HUES6 (cell line): ENCODE measurements at regions not wholly inside any gene's neighbourhood (a gene's known extent, or its start where the extent isn't known, plus 50 kb on each side); places are given as distances from the start of the nearest gene placed in this dataset.
"Not testable (repeated sequence)": the region's sequence is repeated elsewhere in the genome, so short reads cannot be mapped to it uniquely, and the experiment has no call there.

Experiments used
- H3K27ac ChIP-seq: 2 replicates; pipeline ENCODE4 v1.7.0; 2013; ENCODE audit warnings: low read depth, mild to moderate bottlenecking, low read length, inconsistent platforms
- H3K27me3 ChIP-seq: 2 replicates; pipeline ENCODE4 v1.6.1; 2013; ENCODE audit warnings: low read length; ENCODE audit not compliant: control insufficient read depth, insufficient read depth
- H3K36me3 ChIP-seq: 2 replicates; pipeline ENCODE4 v1.6.1; 2013; ENCODE audit warnings: low read length; ENCODE audit not compliant: control insufficient read depth, insufficient read depth
- H3K4me1 ChIP-seq: 2 replicates; pipeline ENCODE4 v1.6.1; 2013; ENCODE audit warnings: low read length; ENCODE audit not compliant: control insufficient read depth, insufficient read depth
- H3K4me3 ChIP-seq: 2 replicates; pipeline ENCODE4 v1.5.1; 2013; ENCODE audit warnings: low read depth, low read length
- H3K9ac ChIP-seq: one replicate; pipeline ENCODE4 v1.6.1; 2013; ENCODE audit warnings: mild to moderate bottlenecking, low read length
- H3K9me3 ChIP-seq: 2 replicates; pipeline ENCODE4 v1.6.1; 2013; ENCODE audit warnings: low read depth, low read length; ENCODE audit not compliant: control insufficient read depth, insufficient read depth

GRCh38 chr1:213531369-213532310 is 456.1 kb upstream of the PROX1 start:
- H3K9ac ChIP-seq: no peak overlapping the region
- H3K9me3 ChIP-seq: no peaks in the 10 kb centered on the region
- no peaks in the 10 kb centered on the region for H3K36me3 ChIP-seq
- H3K27me3 ChIP-seq: no peaks in the 10 kb centered on the region
- no peak overlapping the region for H3K4me3 ChIP-seq
- H3K27ac ChIP-seq: no peak overlapping the region
- 0 out of 2 replicates have a peak, but pooled peaks cover 4% of the 10 kb centered on the region for H3K4me1 ChIP-seq

GRCh38 chr1:213533125-213533524 is 454.6 kb upstream of the PROX1 start:
- 0 out of 2 replicates have a peak, but pooled peaks cover 4% of the 10 kb centered on the region for H3K4me1 ChIP-seq
- no peaks in the 10 kb centered on the region for H3K9me3 ChIP-seq
- no peak overlapping the region for H3K4me3 ChIP-seq
- no peak overlapping the region for H3K27ac ChIP-seq
- no peak overlapping the region for H3K9ac ChIP-seq
- no peaks in the 10 kb centered on the region for H3K27me3 ChIP-seq
- H3K36me3 ChIP-seq: no peaks in the 10 kb centered on the region

- H3K36me3 ChIP-seq: no peaks in the 10 kb centered on the region
- H3K9me3 ChIP-seq: no peaks in the 10 kb centered on the region
- H3K4me1 ChIP-seq: 0 out of 2 replicates have a peak, but pooled peaks cover 2% of the 10 kb centered on the region
- no peak overlapping the region for H3K27ac ChIP-seq
- H3K4me3 ChIP-seq: no peak overlapping the region
- H3K27me3 ChIP-seq: no peaks in the 10 kb centered on the region
- no peak overlapping the region for H3K9ac ChIP-seq
Observed at GRCh38 chr1:213535679-213536078, 452.1 kb upstream of the PROX1 start.

- Histone ChIP-seq H3K4me1 (no peaks in the 10 kb centered on the region), H3K36me3 (no peaks in the 10 kb centered on the region), H3K27me3 (no peaks in the 10 kb centered on the region), H3K4me3 (no peak overlapping the region), H3K27ac (no peak overlapping the region), H3K9me3 (no peaks in the 10 kb centered on the region), H3K9ac (no peak overlapping the region)
Observed at GRCh38 chr1:213538251-213538650, 449.5 kb upstream of the PROX1 start.

- no peak overlapping the region for H3K9ac ChIP-seq
- no peaks in the 10 kb centered on the region; the same call in 1 of the 2 replicates for H3K27me3 ChIP-seq
- H3K9me3 ChIP-seq: no peaks in the 10 kb centered on the region
- no peaks in the 10 kb centered on the region for H3K36me3 ChIP-seq
- no peaks in the 10 kb centered on the region for H3K4me1 ChIP-seq
- H3K27ac ChIP-seq: no peak overlapping the region
- no peak overlapping the region for H3K4me3 ChIP-seq
Observed at GRCh38 chr1:213539464-213539863, 448.3 kb upstream of the PROX1 start.

- Histone ChIP-seq H3K36me3 (no peaks in the 10 kb centered on the region), H3K4me3 (no peak overlapping the region), H3K9ac (no peak overlapping the region), H3K27ac (no peak overlapping the region), H3K4me1 (no peaks in the 10 kb centered on the region), H3K27me3 (no peaks in the 10 kb centered on the region; the same call in 1 of the 2 replicates), H3K9me3 (no peaks in the 10 kb centered on the region)
Observed at GRCh38 chr1:213541641-213542040, 446.1 kb upstream of the PROX1 start.

- not testable (repeated sequence) for H3K27me3 ChIP-seq, H3K9ac ChIP-seq, H3K27ac ChIP-seq, H3K36me3 ChIP-seq, H3K4me3 ChIP-seq, H3K9me3 ChIP-seq, H3K4me1 ChIP-seq
Observed at GRCh38 chr1:213545181-213545580, 442.6 kb upstream of the PROX1 start.

GRCh38 chr1:213549982-213550381 is 437.8 kb upstream of the PROX1 start:
- H3K27me3 ChIP-seq: no peaks in the 10 kb centered on the region
- no peak overlapping the region for H3K27ac ChIP-seq
- no peak overlapping the region for H3K9ac ChIP-seq
- H3K9me3 ChIP-seq: no peaks in the 10 kb centered on the region
- no peak overlapping the region for H3K4me3 ChIP-seq
- H3K36me3 ChIP-seq: no peaks in the 10 kb centered on the region
- H3K4me1 ChIP-seq: no peaks in the 10 kb centered on the region

GRCh38 chr1:213550804-213551203 is 437.0 kb upstream of the PROX1 start:
- no peaks in the 10 kb centered on the region for H3K4me1 ChIP-seq
- no peaks in the 10 kb centered on the region for H3K36me3 ChIP-seq
- no peak overlapping the region for H3K27ac ChIP-seq
- H3K4me3 ChIP-seq: no peak overlapping the region
- no peaks in the 10 kb centered on the region for H3K9me3 ChIP-seq
- no peaks in the 10 kb centered on the region for H3K27me3 ChIP-seq
- H3K9ac ChIP-seq: no peak overlapping the region

GRCh38 chr1:213552045-213552444 is 435.7 kb upstream of the PROX1 start:
- H3K4me3 ChIP-seq: no peak overlapping the region
- H3K36me3 ChIP-seq: no peaks in the 10 kb centered on the region
- H3K9me3 ChIP-seq: no peaks in the 10 kb centered on the region

GRCh38 chr1:213560226-213560625 is 427.5 kb upstream of the PROX1 start:
- Histone ChIP-seq H3K36me3 (no peaks in the 10 kb centered on the region), H3K27me3 (no peaks in the 10 kb centered on the region), H3K4me3 (no peak overlapping the region), H3K9ac (no peak overlapping the region), H3K27ac (no peak overlapping the region), H3K9me3 (peaks cover 14% of the 10 kb centered on the region), H3K4me1 (no peaks in the 10 kb centered on the region)

More at GRCh38 chr1:213552045-213552444, 435.7 kb upstream of the PROX1 start:
- Histone ChIP-seq H3K4me1 (no peaks in the 10 kb centered on the region), H3K27me3 (no peaks in the 10 kb centered on the region), H3K27ac (no peak overlapping the region), H3K9ac (no peak overlapping the region)
